Peyer's patch (tissue), 4 donors: ENCODE measurements at regions not wholly inside any gene's neighbourhood (a gene's known extent, or its start where the extent isn't known, plus 50 kb on each side); places are given as distances from the start of the nearest gene placed in this dataset.

Experiments
- CTCF ChIP-seq, 6 experiments: fragments of 450-650 bp in 4 of 6; fragments of 200-600 bp in 2 of 6; sonication (generic) in 1 of 6; IDR thresholded peaks; one replicate each; pipeline ENCODE4 v1.5.1; 2017 to 2019; ENCODE audit warnings: antibody characterized with exemption in 6 of 6, mild to moderate bottlenecking in 3 of 6, moderate library complexity in 1 of 6
- POLR2A ChIP-seq, 2 donors: fragments of 450-650 bp; IDR thresholded peaks; one replicate each; pipeline ENCODE4 v1.5.1; 2017; ENCODE audit warnings: antibody characterized with exemption in 2 of 2, mild to moderate bottlenecking in 2 of 2, moderate library complexity in 2 of 2

GRCh38 chr17:56737421-56738161 lies 96.1 kb downstream of the C17orf67 start:
- no peak for TF ChIP-seq CTCF (IDR thresholded peaks at IDR 0.05)
- TF ChIP-seq POLR2A (IDR thresholded peaks at IDR 0.05) = no peak
